ENCODE measurements at regions not wholly inside any gene's neighbourhood (a gene's known extent, or its start where the extent isn't known, plus 50 kb on each side); places are given as distances from the start of the nearest gene placed in this dataset.

DNA sequence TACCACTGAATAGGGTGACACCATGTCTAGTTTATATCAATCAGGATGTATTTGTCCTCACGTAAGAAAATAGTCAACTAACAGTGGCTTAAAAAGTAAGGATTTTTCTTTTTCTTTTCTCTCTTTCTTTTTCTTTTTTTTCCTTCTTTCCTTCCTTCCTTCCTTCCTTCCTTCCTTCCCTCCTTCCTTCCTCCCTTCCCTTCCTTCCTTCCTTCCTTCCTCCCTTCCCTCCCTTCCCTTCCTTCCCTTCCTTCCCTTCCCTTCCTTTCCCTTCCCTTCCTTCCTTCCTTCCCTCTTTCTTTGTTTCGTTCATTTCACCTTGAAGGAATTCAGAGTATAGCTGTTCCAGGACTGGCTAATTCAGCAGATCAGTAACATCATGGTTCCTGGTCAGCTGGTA, 83.2 kb downstream of the SOX4 start:
- no peak for DNase-seq
- Histone ChIP-seq H3K56ac (ENCODE audit: insufficient read length, low read depth, low read length) (no peak overlapping the region), H3K14ac (ENCODE audit: insufficient read depth, low read length) (no peak overlapping the region), H3K9ac (ENCODE audit: extremely low read depth, insufficient read length, low read length) (no peak overlapping the region), H3K4me2 (ENCODE audit: insufficient read depth, insufficient read length, low read length) (no peak overlapping the region), H3K27ac (ENCODE audit: insufficient read length, low read depth, low read length) (no peak overlapping the region), H3K79me2 (ENCODE audit: insufficient read depth, low read length) (peaks cover 55% of the 10 kb centered on the region; the same call in 1 of the 2 replicates), H2BK12ac (ENCODE audit: insufficient read length, low read depth, low read length) (no peak overlapping the region), H4K91ac (ENCODE audit: insufficient read length, low read depth, low read length) (no peak overlapping the region), H2BK20ac (ENCODE audit: low read depth, low read length, poor library complexity, severe bottlenecking) (no peak overlapping the region), H4K20me1 (ENCODE audit: control insufficient read depth, insufficient read depth, insufficient read length) (no peaks in the 10 kb centered on the region), H4K5ac (ENCODE audit: insufficient read length, low read depth, low read length) (no peak overlapping the region), H3K23ac (ENCODE audit: insufficient read length, low read depth, low read length) (no peak overlapping the region), H2BK15ac (ENCODE audit: low read depth, low read length) (no peak overlapping the region), H3K4ac (ENCODE audit: low read depth, low read length) (no peak overlapping the region), H2BK5ac (ENCODE audit: insufficient read length, low read length) (no peak overlapping the region), H3K27me3 (ENCODE audit: insufficient read depth, low read length) (no peaks in the 10 kb centered on the region), H2AFZ (ENCODE audit: low read length) (no peak overlapping the region), H4K8ac (replicated peaks; ENCODE audit: insufficient read length, low read depth, low read length) (no peak overlapping the region), H3K18ac (ENCODE audit: insufficient read length, low read depth, low read length) (no peak overlapping the region), H2AK5ac (ENCODE audit: insufficient read length, low read length) (no peak overlapping the region), H3K79me1 (ENCODE audit: insufficient read depth, low read depth, low read length, poor library complexity, severe bottlenecking) (peaks cover 8% of the 10 kb centered on the region), H3K23me2 (ENCODE audit: insufficient read length, low read depth, low read length, poor library complexity, severe bottlenecking) (no peaks in the 10 kb centered on the region), H3K4me1 (ENCODE audit: insufficient read depth, low read length) (peaks cover 2% of the 10 kb centered on the region; the same call in 1 of the 2 replicates), H3K9me3 (ENCODE audit: control insufficient read depth, low read depth, low read length) (no peaks in the 10 kb centered on the region), H2BK120ac (ENCODE audit: low read depth, low read length, poor library complexity, severe bottlenecking) (no peak overlapping the region), H3T11ph (ENCODE audit: low read length) (no peak overlapping the region)
- TF ChIP-seq CTCF (conservative IDR thresholded peaks at IDR 0.05), result no peak
- Mint-ChIP-seq H3K9me3 (no peaks in the 10 kb centered on the region), H3K4me1 (peaks cover 32 to 38% of the 10 kb centered on the region in 2 experiments), H3K27ac (peak overlapping the region in 1 of 3 experiments; percentile 52; a peak in 2 of 7 replicates), H3K4me3 (no peak overlapping the region), H3K27me3 (ENCODE audit: low read depth) (no peaks in the 10 kb centered on the region), H3K36me3 (ENCODE audit: insufficient read depth in 1 of 3, low read depth in 3 of 3) (peaks cover 37 to 65% (median 49%) of the 10 kb centered on the region in 3 experiments)
- no CpG with 5 or more reads among the region's 2 CpGs for WGBS (ENCODE audit: extremely low coverage, insufficient read length, low lambda C conversion rate)
